WTC11 (cell line): ENCODE measurements at regions not wholly inside any gene's neighbourhood (a gene's known extent, or its start where the extent isn't known, plus 50 kb on each side); places are given as distances from the start of the nearest gene placed in this dataset.

Experiments used
- ATAC-seq: fragments of 200-7000 bp; cut with Tn5 transposase; 2 replicates; pipeline ENCODE4 v1.10.0; 2021; ENCODE audit warnings: mild to moderate bottlenecking, moderate library complexity
- CTCF ChIA-PET: fragments of 300-600 bp; sonication (Branson Sonifier 250); formaldehyde crosslinking; loops from one replicate; lab custom pipeline; 2021; ENCODE audit warnings: antibody characterized with exemption; lab: Charles Lee
- POLR2A ChIA-PET: fragments of 350-600 bp; sonication (Branson Sonifier 250); formaldehyde crosslinking; loops from one replicate; lab custom pipeline; 2021; ENCODE audit warnings: antibody characterized with exemption; lab: Charles Lee
- DNase-seq: peaks from one replicate; pipeline ENCODE4 v3.0.0; 2021; ENCODE audit warnings: low spot score
- H3K27ac Mint-ChIP-seq: 2 replicates; pipeline ENCODE4 v1.8.0; 2021; ENCODE audit warnings: mixed read lengths
- H3K27me3 Mint-ChIP-seq: 2 replicates; pipeline ENCODE4 v1.8.0; 2021; ENCODE audit warnings: low read depth, mild to moderate bottlenecking, moderate library complexity, mixed read lengths
- H3K36me3 Mint-ChIP-seq: 2 replicates; pipeline ENCODE4 v1.8.0; 2021; ENCODE audit warnings: mixed read lengths
- H3K4me1 Mint-ChIP-seq: 2 replicates; pipeline ENCODE4 v1.8.0; 2022; ENCODE audit warnings: mixed read lengths
- H3K4me3 Mint-ChIP-seq: 2 replicates; pipeline ENCODE4 v1.8.0; 2021; ENCODE audit warnings: mild to moderate bottlenecking, moderate library complexity, mixed read lengths
- H3K9me3 Mint-ChIP-seq: 2 replicates; pipeline ENCODE4 v1.8.0; 2021; ENCODE audit warnings: mixed read lengths
- CREM ChIP-seq: sonication (generic); formaldehyde crosslinking; IDR thresholded peaks from 2 replicates; pipeline ENCODE4 v1.8.1; 2022; ENCODE audit warnings: mild to moderate bottlenecking, missing genetic modification reagents, moderate library complexity
- E2F4 ChIP-seq: sonication (generic); formaldehyde crosslinking; IDR thresholded peaks from 2 replicates; pipeline ENCODE4 v1.8.1; 2022; ENCODE audit warnings: low read depth, mild to moderate bottlenecking, moderate library complexity, missing genetic modification reagents, borderline replicate concordance
- ELF4 ChIP-seq: sonication (generic); formaldehyde crosslinking; IDR thresholded peaks from 2 replicates; pipeline ENCODE4 v1.8.1; 2022; ENCODE audit warnings: low read depth, mild to moderate bottlenecking, moderate library complexity, missing genetic modification reagents
- FOXK1 ChIP-seq: sonication (generic); formaldehyde crosslinking; IDR thresholded peaks from 2 replicates; pipeline ENCODE4 v1.8.0; 2022; ENCODE audit warnings: mild to moderate bottlenecking, moderate library complexity, missing genetic modification reagents
- JAZF1 ChIP-seq: fragments of 250-450 bp; sonication (Bioruptor Pico); IDR thresholded peaks from 2 replicates; pipeline ENCODE4 v1.9.0; 2021; ENCODE audit warnings: moderate library complexity, mild to moderate bottlenecking, inconsistent platforms
- KAT7 ChIP-seq: sonication (generic); formaldehyde crosslinking; IDR thresholded peaks from 2 replicates; pipeline ENCODE4 v1.8.1; 2023; ENCODE audit warnings: missing genetic modification reagents, mild to moderate bottlenecking, borderline replicate concordance
- NFATC4 ChIP-seq: fragments of 250-450 bp; sonication (Bioruptor Pico); IDR thresholded peaks from 2 replicates; pipeline ENCODE4 v1.9.0; 2021; ENCODE audit warnings: mild to moderate bottlenecking
- NFYB ChIP-seq: sonication (generic); formaldehyde crosslinking; conservative IDR thresholded peaks from 2 replicates; pipeline ENCODE4 v1.8.0; 2022; ENCODE audit warnings: low read depth, missing genetic modification reagents
- PRDM15 ChIP-seq: sonication (generic); formaldehyde crosslinking; IDR thresholded peaks from 2 replicates; pipeline ENCODE4 v1.8.0; 2022; ENCODE audit warnings: missing genetic modification reagents
- RORB ChIP-seq: fragments of 250-450 bp; sonication (Bioruptor Pico); IDR thresholded peaks from 2 replicates; pipeline ENCODE4 v1.9.0; 2021; ENCODE audit warnings: mild to moderate bottlenecking
- SP1 ChIP-seq: sonication (generic); formaldehyde crosslinking; conservative IDR thresholded peaks from 2 replicates; pipeline ENCODE4 v1.8.1; 2022; ENCODE audit warnings: missing genetic modification reagents
- STAT6 ChIP-seq: sonication (generic); formaldehyde crosslinking; conservative IDR thresholded peaks from 2 replicates; pipeline ENCODE4 v1.8.1; 2023; ENCODE audit warnings: mild to moderate bottlenecking, low read depth, missing genetic modification reagents, moderate library complexity
- TP53 ChIP-seq: sonication (generic); formaldehyde crosslinking; IDR thresholded peaks from 2 replicates; pipeline ENCODE4 v1.8.1; 2023; ENCODE audit warnings: mild to moderate bottlenecking, missing genetic modification reagents
- ZNF121 ChIP-seq: sonication (generic); formaldehyde crosslinking; IDR thresholded peaks from 2 replicates; pipeline ENCODE4 v1.8.0; 2023; ENCODE audit warnings: missing genetic modification reagents
- ZNF138 ChIP-seq: sonication (generic); formaldehyde crosslinking; conservative IDR thresholded peaks from 2 replicates; pipeline ENCODE4 v1.8.1; 2022; ENCODE audit warnings: mild to moderate bottlenecking, moderate library complexity, missing genetic modification reagents
- ZNF423 ChIP-seq: fragments of 250-450 bp; sonication (Bioruptor Pico); IDR thresholded peaks from 2 replicates; pipeline ENCODE4 v2.1.2; 2022; ENCODE audit warnings: mild to moderate bottlenecking, moderate library complexity
- ZSCAN18 ChIP-seq: fragments of 250-450 bp; sonication (Bioruptor Pico); IDR thresholded peaks from 2 replicates; pipeline ENCODE4 v2.1.2; 2022; ENCODE audit warnings: mild to moderate bottlenecking, moderate library complexity
- TF ChIP-seq, protein P1 (sequence below): fragments of 200-600 bp; IDR thresholded peaks from 2 replicates; pipeline ENCODE4 v1.8.0; 2022; ENCODE audit warnings: antibody characterized with exemption
- TF ChIP-seq, protein P2 (sequence below): sonication (generic); formaldehyde crosslinking; IDR thresholded peaks from 2 replicates; pipeline ENCODE4 v1.8.1; 2023; ENCODE audit warnings: mild to moderate bottlenecking, missing genetic modification reagents, moderate library complexity
- TF ChIP-seq, protein P3 (sequence below): sonication (generic); formaldehyde crosslinking; IDR thresholded peaks from 2 replicates; pipeline ENCODE4 v1.8.1; 2023; ENCODE audit warnings: mild to moderate bottlenecking, missing genetic modification reagents, moderate library complexity

DNA sequence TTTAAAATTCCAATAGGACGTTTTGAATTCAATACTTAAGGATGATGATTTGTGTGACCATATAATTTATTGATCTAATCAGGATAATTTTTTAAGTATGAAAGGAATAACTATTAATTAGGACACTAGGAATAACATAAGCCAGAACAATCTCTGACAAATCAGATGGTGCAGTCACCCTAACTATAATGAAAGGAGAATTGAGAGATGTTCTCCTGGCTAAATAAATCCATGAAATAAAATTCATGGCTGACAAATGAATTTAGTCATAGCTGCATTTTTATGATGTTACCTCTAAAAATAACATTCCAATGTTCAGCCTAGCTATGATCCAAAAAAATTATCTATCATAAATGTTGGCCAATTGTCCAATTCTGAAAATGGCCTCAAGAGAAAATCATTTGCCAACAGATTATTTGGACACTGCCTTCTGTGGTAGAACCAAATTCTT, 190.6 kb upstream of the NEIL3 start (continued):
- no peak for TF ChIP-seq E2F4 (CRISPR knock-in tag)
- TF ChIP-seq, all 79 proteins: peak for 0

GRCh38 chr4:177119691-177120090, 190.0 kb upstream of the NEIL3 start:
- ChIA-PET POLR2A (no interaction called here), CTCF (no interaction called here)
- Mint-ChIP-seq H3K4me3 (no peak overlapping the region), H3K27ac (no peak overlapping the region), H3K4me1 (peaks cover 12% of the 10 kb centered on the region), H3K27me3 (no peaks in the 10 kb centered on the region), H3K9me3 (peaks cover 22% of the 10 kb centered on the region), H3K36me3 (peaks cover 11% of the 10 kb centered on the region)
- DNase-seq (no peak), ATAC-seq (no peak)
- TF ChIP-seq PRDM15 (CRISPR knock-in tag) (no peak), KAT7 (CRISPR knock-in tag) (no peak), ELF4 (no peak), ZSCAN18 (CRISPR knock-in tag) (no peak), NFYB (CRISPR knock-in tag) (no peak), NFATC4 (CRISPR knock-in tag) (no peak), CREM (no peak), ZNF423 (no peak), STAT6 (CRISPR knock-in tag) (no peak), ZNF138 (no peak), JAZF1 (CRISPR knock-in tag) (no peak), FOXK1 (CRISPR knock-in tag) (no peak), ZNF121 (CRISPR knock-in tag) (no peak), RORB (CRISPR knock-in tag) (no peak), SP1 (CRISPR knock-in tag) (no peak), TP53 (no peak)
- TF ChIP-seq, protein P1, sequence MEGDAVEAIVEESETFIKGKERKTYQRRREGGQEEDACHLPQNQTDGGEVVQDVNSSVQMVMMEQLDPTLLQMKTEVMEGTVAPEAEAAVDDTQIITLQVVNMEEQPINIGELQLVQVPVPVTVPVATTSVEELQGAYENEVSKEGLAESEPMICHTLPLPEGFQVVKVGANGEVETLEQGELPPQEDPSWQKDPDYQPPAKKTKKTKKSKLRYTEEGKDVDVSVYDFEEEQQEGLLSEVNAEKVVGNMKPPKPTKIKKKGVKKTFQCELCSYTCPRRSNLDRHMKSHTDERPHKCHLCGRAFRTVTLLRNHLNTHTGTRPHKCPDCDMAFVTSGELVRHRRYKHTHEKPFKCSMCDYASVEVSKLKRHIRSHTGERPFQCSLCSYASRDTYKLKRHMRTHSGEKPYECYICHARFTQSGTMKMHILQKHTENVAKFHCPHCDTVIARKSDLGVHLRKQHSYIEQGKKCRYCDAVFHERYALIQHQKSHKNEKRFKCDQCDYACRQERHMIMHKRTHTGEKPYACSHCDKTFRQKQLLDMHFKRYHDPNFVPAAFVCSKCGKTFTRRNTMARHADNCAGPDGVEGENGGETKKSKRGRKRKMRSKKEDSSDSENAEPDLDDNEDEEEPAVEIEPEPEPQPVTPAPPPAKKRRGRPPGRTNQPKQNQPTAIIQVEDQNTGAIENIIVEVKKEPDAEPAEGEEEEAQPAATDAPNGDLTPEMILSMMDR: no peak
- TF ChIP-seq, protein P2, sequence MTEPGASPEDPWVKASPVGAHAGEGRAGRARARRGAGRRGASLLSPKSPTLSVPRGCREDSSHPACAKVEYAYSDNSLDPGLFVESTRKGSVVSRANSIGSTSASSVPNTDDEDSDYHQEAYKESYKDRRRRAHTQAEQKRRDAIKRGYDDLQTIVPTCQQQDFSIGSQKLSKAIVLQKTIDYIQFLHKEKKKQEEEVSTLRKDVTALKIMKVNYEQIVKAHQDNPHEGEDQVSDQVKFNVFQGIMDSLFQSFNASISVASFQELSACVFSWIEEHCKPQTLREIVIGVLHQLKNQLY: no peak
- TF ChIP-seq, protein P3, sequence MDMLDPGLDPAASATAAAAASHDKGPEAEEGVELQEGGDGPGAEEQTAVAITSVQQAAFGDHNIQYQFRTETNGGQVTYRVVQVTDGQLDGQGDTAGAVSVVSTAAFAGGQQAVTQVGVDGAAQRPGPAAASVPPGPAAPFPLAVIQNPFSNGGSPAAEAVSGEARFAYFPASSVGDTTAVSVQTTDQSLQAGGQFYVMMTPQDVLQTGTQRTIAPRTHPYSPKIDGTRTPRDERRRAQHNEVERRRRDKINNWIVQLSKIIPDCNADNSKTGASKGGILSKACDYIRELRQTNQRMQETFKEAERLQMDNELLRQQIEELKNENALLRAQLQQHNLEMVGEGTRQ (CRISPR knock-in tag): no peak
